Activated T-cell treated with anti-CD3 and anti-CD28 coated beads, Interleukin-2, amount 50 U/mL, for 24 hours (primary cell): ENCODE measurements at regions not wholly inside any gene's neighbourhood (a gene's known extent, or its start where the extent isn't known, plus 50 kb on each side); places are given as distances from the start of the nearest gene placed in this dataset.

Experiments used
- DNase-seq: peaks from one replicate; pipeline ENCODE4 v3.0.0-alpha.2; 2020
- H3K27ac Mint-ChIP-seq: 2 replicates; pipeline ENCODE4 v1.8.0; 2020; ENCODE audit warnings: mild to moderate bottlenecking, mixed read lengths
- H3K27me3 Mint-ChIP-seq: 2 replicates; pipeline ENCODE4 v1.8.0; 2020; ENCODE audit warnings: mixed read lengths
- H3K36me3 Mint-ChIP-seq: 2 replicates; pipeline ENCODE4 v1.8.0; 2020; ENCODE audit warnings: low read depth, mixed read lengths
- H3K4me1 Mint-ChIP-seq: 2 replicates; pipeline ENCODE4 v1.8.0; 2020; ENCODE audit warnings: low read depth, mixed read lengths
- H3K4me3 Mint-ChIP-seq: 2 replicates; pipeline ENCODE4 v1.8.0; 2020; ENCODE audit warnings: mild to moderate bottlenecking, moderate library complexity, mixed read lengths
- H3K9me3 Mint-ChIP-seq: 2 replicates; pipeline ENCODE4 v1.8.0; 2020; ENCODE audit warnings: mixed read lengths

DNA sequence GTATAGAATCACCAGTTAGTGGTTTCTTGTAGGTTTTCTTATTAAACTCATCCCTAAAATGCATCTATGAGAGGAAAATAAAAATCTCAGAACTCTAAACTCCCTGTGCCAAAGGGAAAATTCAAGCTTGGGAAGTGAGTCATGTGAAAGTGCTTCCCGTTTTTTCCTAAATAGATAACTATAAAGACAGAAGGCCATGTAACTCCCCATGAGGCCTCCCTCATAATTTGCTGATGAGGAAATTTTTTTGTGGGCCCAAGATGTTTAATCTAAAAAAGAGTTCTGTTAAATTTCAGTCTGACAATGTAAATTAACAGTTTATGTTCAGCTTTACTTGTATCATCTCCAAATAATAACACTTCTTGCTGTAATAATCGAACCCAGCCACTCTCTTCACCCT, 1273.9 kb downstream of the OTOL1 start:
- Mint-ChIP-seq H3K27me3 (no peaks in the 10 kb centered on the region), H3K36me3 (no peaks in the 10 kb centered on the region), H3K4me3 (no peak overlapping the region), H3K27ac (no peak overlapping the region), H3K9me3 (peaks cover 23% of the 10 kb centered on the region), H3K4me1 (no peaks in the 10 kb centered on the region)
- no peak for DNase-seq

DNA sequence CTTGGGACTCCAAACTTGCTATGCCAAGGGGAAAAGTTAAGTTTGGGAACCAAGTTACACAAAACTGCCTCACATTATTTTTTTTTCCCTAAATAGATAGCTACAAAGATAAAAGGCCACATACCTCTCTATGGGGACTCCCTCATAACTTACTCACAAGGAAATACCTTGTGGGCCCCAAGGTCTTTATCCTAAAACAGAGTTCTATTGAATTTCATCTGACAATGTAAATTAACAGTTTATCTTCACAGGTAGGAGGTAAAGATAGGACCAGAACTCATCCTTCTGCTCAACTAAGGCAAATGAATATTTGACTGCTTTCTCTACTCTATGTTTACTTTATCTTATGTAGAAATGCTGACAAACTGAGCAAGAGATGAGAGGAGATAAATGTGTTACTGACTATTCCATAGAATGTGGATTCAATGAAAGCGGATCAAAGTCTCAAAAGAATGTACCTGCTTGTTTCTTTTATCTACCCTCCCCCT, 1278.0 kb downstream of the OTOL1 start:
- DNase-seq = no peak
- Mint-ChIP-seq H3K27ac (no peak overlapping the region), H3K4me3 (no peak overlapping the region), H3K27me3 (no peaks in the 10 kb centered on the region), H3K4me1 (no peaks in the 10 kb centered on the region), H3K9me3 (peaks cover 13% of the 10 kb centered on the region), H3K36me3 (no peaks in the 10 kb centered on the region)

DNA sequence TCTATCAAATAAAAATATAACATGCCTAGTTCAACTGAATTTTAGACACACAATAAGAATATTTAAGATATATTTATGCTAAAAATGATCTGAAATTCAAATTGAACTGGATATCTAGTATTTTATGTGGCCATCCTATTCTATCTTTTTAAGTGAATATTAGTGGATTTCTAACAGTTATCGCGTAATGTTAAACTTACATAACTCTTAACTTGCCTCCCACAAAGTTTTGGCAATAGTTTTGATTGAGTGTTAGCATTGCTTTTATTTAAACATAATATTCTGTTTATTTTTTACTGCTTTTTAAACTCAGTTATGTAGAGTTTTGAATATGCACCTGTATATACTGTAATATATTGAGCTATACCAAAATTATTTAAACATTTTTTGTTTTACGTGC, 1279.5 kb downstream of the OTOL1 start:
- no peak overlapping the region for H3K27ac Mint-ChIP-seq
- no peak for DNase-seq
- peaks cover 6% of the 10 kb centered on the region for H3K9me3 Mint-ChIP-seq
- no peaks in the 10 kb centered on the region for H3K4me1 Mint-ChIP-seq
- H3K36me3 Mint-ChIP-seq = no peaks in the 10 kb centered on the region
- no peaks in the 10 kb centered on the region for H3K27me3 Mint-ChIP-seq
- no peak overlapping the region for H3K4me3 Mint-ChIP-seq

DNA sequence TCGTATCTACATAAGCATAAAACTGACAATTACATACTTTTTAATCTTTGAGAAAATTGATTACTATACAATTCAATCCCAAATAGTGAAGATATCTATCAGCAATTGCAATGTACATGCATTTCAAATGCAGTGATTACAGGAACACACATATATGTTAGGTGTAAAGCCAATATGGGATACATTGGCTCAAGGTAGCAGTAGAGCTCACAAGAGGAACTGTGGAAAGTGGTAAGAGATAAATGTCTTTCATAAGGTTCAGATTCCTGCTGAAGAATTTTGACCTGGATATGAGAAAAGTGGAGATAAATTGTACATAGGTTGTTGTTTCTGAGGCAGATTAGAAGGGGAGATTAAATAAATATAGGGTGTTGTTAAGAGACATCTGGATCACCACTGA, 1280.5 kb downstream of the OTOL1 start:
- H3K9me3 Mint-ChIP-seq = peaks cover 2% of the 10 kb centered on the region
- no peak overlapping the region for H3K4me3 Mint-ChIP-seq
- no peak overlapping the region for H3K27ac Mint-ChIP-seq
- DNase-seq = no peak
- no peaks in the 10 kb centered on the region for H3K4me1 Mint-ChIP-seq
- no peaks in the 10 kb centered on the region for H3K36me3 Mint-ChIP-seq
- no peaks in the 10 kb centered on the region for H3K27me3 Mint-ChIP-seq

DNA sequence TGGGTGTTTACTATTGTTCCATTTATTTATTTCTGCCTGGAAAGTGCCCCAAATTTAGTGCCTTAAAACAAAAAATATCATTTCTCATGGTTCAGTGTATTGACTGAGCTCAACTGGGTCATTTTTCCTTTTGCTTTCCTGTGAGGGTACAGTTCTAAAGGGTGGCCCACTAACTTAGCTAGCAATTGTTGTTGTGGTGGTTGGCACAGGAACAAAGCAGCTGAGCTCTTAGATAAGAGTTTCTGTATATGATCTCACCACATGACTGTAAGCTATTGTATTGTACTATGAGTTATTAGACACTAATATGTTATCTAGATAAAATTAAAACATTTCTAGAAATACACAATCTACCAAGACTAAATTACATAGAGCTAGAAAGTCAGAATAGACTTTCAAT, 1283.7 kb downstream of the OTOL1 start:
- Mint-ChIP-seq H3K9me3 (peaks cover 2% of the 10 kb centered on the region), H3K27me3 (no peaks in the 10 kb centered on the region), H3K27ac (no peak overlapping the region), H3K4me3 (no peak overlapping the region), H3K4me1 (no peaks in the 10 kb centered on the region), H3K36me3 (no peaks in the 10 kb centered on the region)
- no peak for DNase-seq

DNA sequence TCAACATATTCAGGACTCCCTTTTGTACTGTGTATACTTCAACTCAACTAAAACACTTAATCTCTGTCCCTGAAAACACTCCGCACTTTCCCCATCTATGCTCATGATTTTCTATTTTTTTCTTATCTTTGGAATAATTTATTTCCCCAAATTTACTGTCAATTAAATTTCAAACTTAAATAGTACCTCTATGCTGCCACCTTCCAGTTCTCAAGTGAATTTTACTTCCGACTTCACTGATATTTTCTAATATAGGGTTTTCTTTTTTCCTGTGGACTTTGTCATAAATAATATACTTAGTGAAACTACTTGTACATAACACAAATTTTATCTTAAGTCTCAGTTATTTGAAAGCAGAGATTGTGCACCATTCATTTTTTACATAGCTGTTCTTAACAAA, 1303.3 kb downstream of the OTOL1 start:
- Mint-ChIP-seq H3K9me3 (no peaks in the 10 kb centered on the region), H3K27ac (no peak overlapping the region), H3K4me1 (no peaks in the 10 kb centered on the region), H3K4me3 (no peak overlapping the region), H3K36me3 (no peaks in the 10 kb centered on the region), H3K27me3 (no peaks in the 10 kb centered on the region)
- DNase-seq = no peak

DNA sequence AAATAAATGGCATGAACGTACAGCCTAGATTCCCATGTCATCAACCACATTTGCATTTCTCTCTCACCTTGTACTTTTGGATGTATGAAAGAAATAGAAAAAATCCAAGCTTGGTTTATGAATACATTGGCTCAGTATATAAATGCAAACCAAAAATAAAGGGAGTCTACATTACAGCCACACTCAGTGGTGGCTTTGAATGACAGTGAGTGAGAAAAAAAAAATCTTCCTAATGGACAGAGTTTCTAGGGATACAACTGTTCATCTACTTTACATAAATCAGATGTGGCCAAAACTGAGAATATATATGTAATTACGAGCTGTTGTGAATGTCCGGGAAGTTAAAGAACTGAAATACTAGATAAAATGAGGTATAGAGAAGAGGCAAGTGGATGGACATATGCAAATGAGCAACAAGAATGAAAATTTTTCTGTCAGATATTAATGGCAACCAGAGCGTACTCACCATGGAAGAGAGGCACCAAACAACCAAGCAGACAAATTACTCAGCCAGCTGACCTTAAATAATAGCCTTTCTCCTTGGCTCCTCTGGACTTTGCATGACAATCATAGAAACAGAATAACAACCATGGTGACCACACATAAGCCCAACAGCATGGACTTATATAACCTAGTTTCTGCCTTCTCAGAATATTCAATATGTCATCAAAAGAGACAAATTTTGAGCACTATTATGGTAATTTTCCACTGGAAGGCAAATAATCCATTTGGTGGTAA, 1305.8 kb downstream of the OTOL1 start:
- H3K4me1 Mint-ChIP-seq = no peaks in the 10 kb centered on the region

DNA sequence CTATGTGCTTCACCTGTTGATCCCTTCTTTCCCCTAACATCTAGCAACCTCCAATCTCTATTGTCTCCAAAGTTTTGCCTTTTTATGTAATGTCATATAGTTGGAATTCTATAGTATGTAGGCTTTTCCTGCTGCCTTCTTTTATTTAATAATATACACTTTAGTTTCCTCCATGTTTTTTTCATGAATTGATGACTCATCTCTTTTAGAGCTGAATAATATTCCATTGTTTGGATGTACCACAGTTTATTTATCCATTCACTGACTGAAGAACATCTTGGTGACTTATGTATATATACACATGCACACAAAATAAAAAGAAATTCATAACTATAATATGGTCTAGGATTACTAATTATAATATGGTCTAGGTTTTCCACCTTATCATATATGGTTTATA, 1314.2 kb downstream of the OTOL1 start:
- DNase-seq = no peak
- peaks cover 18% of the 10 kb centered on the region for H3K9me3 Mint-ChIP-seq
- H3K27me3 Mint-ChIP-seq = no peaks in the 10 kb centered on the region
- H3K36me3 Mint-ChIP-seq = no peaks in the 10 kb centered on the region
- H3K27ac Mint-ChIP-seq = no peak overlapping the region
- H3K4me1 Mint-ChIP-seq = no peaks in the 10 kb centered on the region
- no peak overlapping the region for H3K4me3 Mint-ChIP-seq

More for the DNA sequence above, 1305.8 kb downstream of the OTOL1 start:
- H3K27me3 Mint-ChIP-seq = no peaks in the 10 kb centered on the region
- H3K36me3 Mint-ChIP-seq = no peaks in the 10 kb centered on the region
- H3K4me3 Mint-ChIP-seq = no peak overlapping the region
- H3K27ac Mint-ChIP-seq = no peak overlapping the region
- no peaks in the 10 kb centered on the region for H3K9me3 Mint-ChIP-seq
- DNase-seq = no peak

DNA sequence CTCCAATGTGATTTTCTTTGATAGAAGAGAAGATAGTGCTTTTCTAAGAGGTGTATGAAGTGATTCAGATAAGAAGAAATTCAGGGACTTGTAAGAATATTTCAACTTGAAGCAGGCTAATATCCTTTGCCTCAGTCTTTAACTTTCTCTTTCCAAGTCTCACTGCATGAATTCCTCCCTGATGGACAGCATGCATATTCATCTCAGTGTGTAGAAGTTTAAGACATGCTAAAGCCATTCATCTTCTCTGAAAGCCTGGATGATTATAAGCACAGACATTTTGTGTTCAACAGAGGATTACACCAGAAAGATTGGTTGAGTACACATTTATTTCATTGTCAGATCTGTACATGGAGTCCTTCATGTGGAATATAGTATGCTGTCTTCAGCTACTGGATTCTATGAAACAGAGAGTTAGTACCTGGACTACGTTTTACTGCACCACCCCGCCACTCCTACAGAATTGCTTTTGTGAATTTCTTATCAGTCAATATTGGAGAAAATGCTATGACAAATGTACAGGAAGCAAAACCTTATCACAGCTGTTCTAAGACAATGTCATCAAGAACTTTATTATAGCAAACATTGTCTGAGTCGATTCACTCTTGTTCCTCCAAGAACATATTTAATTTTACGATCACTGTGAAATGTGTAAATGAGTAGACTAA, 1346.1 kb downstream of the OTOL1 start:
- Mint-ChIP-seq H3K27ac (no peak overlapping the region), H3K4me1 (no peaks in the 10 kb centered on the region), H3K9me3 (peaks cover 8% of the 10 kb centered on the region), H3K27me3 (no peaks in the 10 kb centered on the region), H3K36me3 (no peaks in the 10 kb centered on the region), H3K4me3 (no peak overlapping the region)
- DNase-seq = no peak

DNA sequence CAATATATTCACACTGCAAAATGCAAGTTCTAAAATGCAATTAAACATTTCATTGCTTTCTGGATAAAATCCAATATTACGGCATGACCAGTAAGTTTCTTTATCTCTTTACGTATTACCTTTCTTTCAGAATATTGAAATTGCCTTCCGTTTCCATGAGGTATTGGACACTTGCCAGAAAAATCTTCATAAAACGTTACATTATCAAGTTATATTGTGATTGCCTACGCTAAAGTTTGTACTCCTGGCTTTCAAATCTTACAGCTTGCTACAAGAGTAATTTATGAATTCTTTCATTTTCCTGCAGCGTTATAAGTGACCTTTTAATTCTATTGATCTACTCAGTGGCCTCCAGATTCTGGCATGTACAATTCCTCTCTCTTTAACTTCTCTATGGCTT, 1349.3 kb downstream of the OTOL1 start:
- H3K9me3 Mint-ChIP-seq = peaks cover 12% of the 10 kb centered on the region
- H3K4me3 Mint-ChIP-seq = no peak overlapping the region
- no peaks in the 10 kb centered on the region for H3K27me3 Mint-ChIP-seq
- no peaks in the 10 kb centered on the region for H3K4me1 Mint-ChIP-seq
- H3K27ac Mint-ChIP-seq = no peak overlapping the region
- H3K36me3 Mint-ChIP-seq = no peaks in the 10 kb centered on the region
- no peak for DNase-seq

DNA sequence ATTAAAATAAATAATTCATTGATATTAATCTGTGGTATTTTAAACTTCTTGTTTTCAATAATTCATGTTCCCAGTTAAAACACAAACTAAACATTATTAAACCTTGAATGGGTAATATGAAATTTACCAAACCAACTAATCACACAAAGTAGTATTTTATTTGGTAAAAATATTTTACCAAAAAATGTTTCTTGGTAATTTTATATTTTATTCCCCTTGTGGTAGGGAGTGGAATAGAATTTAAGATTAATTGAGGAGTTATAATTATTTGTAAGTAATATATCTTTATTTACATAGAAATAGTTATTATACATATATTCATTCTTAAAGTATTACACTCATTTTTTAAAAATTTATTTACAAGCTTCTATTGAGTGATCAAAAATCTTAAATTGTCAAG, 1350.9 kb downstream of the OTOL1 start:
- H3K27ac Mint-ChIP-seq = no peak overlapping the region
- no peaks in the 10 kb centered on the region for H3K27me3 Mint-ChIP-seq
- no peaks in the 10 kb centered on the region for H3K36me3 Mint-ChIP-seq
- H3K4me1 Mint-ChIP-seq = no peaks in the 10 kb centered on the region
- H3K9me3 Mint-ChIP-seq = peaks cover 16% of the 10 kb centered on the region
- no peak for DNase-seq
- H3K4me3 Mint-ChIP-seq = no peak overlapping the region

DNA sequence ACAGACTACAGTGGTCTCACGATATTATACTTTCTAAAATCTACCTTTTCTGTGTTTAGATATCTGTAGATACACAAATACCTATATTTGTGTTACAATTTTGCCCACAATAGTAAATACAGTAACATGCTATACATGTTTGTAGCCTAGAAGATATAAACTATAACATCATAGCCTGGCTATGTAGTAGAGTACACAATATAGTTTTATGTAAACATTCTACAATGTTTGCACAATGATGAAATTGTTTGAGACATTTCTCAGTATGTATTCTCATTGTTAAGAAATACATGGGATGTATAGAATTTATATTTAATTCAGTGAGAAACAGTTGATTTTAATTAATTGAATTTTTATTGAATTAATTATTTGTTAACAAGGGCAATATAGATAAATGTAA, 1367.0 kb downstream of the OTOL1 start:
- no peak for DNase-seq
- Mint-ChIP-seq H3K9me3 (peaks cover 9% of the 10 kb centered on the region), H3K36me3 (no peaks in the 10 kb centered on the region), H3K4me1 (no peaks in the 10 kb centered on the region), H3K27ac (no peak overlapping the region), H3K27me3 (no peaks in the 10 kb centered on the region), H3K4me3 (no peak overlapping the region)

DNA sequence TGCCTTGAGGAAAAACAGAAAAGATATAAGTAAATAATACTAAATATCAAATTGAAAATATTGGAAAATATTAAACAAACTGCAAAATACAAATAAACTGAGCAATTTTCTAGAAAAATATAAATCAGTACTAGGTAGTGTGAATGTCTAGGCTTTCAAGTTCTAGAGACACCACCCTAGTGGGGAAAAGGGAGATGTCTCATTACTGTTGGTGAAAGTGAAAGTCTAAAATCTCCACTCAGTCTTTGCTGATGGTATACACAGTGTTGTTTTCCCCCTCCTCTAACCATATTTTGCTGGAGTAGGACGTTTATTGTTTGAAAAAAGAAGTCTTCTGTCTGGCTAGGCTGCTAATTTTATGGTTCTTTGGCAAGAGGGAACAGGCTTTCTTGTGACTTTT, 1368.9 kb downstream of the OTOL1 start:
- no peak for DNase-seq
- H3K4me3 Mint-ChIP-seq = no peak overlapping the region
- no peaks in the 10 kb centered on the region for H3K4me1 Mint-ChIP-seq

DNA sequence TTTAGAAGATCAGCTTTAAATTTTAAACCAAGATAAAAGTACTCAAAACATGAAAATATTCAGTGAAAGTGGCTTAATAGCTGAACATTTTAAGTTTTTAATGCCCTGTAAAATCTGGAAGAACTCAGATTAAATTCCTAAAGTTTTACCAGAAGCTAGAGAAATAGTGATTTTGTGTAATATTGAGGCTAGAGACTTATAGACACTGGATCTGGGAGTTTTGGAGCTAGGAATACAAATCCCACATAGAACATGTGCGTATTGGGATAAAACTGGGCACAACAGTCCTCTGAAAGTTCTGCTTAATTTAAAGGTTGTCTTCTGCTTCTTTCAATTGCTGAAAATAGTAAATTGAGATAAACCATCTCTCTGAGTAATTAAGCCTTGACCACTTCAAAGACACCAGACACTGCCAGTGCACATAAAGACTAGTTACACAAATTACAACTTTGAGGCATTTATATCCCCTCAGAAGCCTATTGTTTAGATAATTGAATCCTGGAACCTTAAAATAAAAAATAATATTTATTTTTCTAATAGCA, 1382.5 kb downstream of the OTOL1 start:
- peaks cover 8% of the 10 kb centered on the region for H3K9me3 Mint-ChIP-seq
- no peak overlapping the region for H3K4me3 Mint-ChIP-seq
- H3K27ac Mint-ChIP-seq = no peak overlapping the region
- H3K27me3 Mint-ChIP-seq = no peaks in the 10 kb centered on the region
- H3K36me3 Mint-ChIP-seq = no peaks in the 10 kb centered on the region
- H3K4me1 Mint-ChIP-seq = no peaks in the 10 kb centered on the region
- no peak for DNase-seq

More for the DNA sequence above, 1368.9 kb downstream of the OTOL1 start:
- H3K27me3 Mint-ChIP-seq = no peaks in the 10 kb centered on the region
- no peak overlapping the region for H3K27ac Mint-ChIP-seq
- H3K36me3 Mint-ChIP-seq = no peaks in the 10 kb centered on the region
- peaks cover 9% of the 10 kb centered on the region for H3K9me3 Mint-ChIP-seq

DNA sequence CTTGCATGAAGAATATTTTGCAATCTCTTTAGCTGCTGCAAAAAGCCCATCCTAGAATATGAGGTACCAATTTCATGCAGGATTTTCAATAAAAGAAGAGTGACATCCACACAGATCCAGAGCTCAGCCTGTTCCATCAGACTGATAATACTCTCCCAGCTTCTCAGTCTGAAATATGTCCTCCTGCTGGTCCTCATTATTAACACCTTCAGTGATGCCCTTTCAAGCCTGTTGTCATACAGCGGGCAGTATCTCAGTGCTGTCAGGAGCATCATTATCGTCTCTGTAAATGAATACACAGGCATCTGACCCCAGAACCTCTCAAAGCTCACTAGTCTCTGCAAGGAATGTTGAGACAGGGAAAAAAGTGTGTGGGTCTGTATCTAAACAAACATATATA, 1387.8 kb downstream of the OTOL1 start:
- Mint-ChIP-seq H3K4me3 (no peak overlapping the region), H3K36me3 (no peaks in the 10 kb centered on the region), H3K27ac (no peak overlapping the region), H3K9me3 (peaks cover 8% of the 10 kb centered on the region), H3K4me1 (no peaks in the 10 kb centered on the region), H3K27me3 (no peaks in the 10 kb centered on the region)
- no peak for DNase-seq
